OCI-LY7 (cell line): ENCODE measurements at regions not wholly inside any gene's neighbourhood (a gene's known extent, or its start where the extent isn't known, plus 50 kb on each side); places are given as distances from the start of the nearest gene placed in this dataset.

Experiments
- EZH2phosphoT487 ChIP-seq: fragments of 200-600 bp; sonication (generic); IDR thresholded peaks from 2 replicates; pipeline ENCODE4 v1.6.1; 2018; ENCODE audit warnings: low read depth, borderline replicate concordance, mild to moderate bottlenecking, mixed run types, antibody characterized with exemption, low read length, moderate library complexity, mixed read lengths
- TF ChIP-seq, protein P1 (sequence below): fragments of 200-600 bp; sonication (generic); conservative IDR thresholded peaks from 2 replicates; pipeline ENCODE4 v1.5.1; 2014; ENCODE audit warnings: mild to moderate bottlenecking, antibody characterized with exemption, low read length, moderate library complexity, mixed read lengths

DNA sequence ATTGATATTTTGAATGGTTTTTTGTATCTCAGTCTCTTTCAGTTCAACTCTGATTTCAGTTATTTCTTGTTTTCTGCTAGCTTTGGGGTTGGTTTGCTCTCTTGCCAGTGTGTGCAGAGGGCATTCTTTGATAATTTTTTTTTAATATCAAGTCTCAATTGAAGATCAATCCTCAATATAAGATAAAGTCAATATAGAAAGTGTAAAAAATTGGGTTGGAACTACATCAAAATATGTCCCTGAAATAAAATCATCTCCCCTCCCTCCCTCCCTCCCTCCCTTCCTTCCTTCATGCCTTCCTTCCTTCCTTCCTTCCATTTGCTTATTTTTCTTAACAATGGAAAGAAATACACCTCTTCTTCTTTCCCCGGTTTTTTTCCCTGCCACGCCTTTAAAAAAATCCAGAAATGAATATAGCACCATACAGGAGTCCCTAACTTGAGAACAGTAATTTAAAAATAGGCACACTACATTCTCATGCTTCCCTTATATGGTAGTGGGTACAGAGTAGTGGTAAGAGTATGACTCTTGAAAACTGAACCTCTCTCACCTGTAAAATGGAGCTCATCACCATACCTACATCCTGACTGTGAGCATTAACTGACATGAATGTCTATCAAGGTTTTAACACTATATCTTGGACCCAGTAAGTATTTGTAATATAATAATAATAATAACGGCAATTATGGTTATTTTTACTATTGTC lies 221.9 kb downstream of the GIPC2 start:
- TF ChIP-seq, protein P1, sequence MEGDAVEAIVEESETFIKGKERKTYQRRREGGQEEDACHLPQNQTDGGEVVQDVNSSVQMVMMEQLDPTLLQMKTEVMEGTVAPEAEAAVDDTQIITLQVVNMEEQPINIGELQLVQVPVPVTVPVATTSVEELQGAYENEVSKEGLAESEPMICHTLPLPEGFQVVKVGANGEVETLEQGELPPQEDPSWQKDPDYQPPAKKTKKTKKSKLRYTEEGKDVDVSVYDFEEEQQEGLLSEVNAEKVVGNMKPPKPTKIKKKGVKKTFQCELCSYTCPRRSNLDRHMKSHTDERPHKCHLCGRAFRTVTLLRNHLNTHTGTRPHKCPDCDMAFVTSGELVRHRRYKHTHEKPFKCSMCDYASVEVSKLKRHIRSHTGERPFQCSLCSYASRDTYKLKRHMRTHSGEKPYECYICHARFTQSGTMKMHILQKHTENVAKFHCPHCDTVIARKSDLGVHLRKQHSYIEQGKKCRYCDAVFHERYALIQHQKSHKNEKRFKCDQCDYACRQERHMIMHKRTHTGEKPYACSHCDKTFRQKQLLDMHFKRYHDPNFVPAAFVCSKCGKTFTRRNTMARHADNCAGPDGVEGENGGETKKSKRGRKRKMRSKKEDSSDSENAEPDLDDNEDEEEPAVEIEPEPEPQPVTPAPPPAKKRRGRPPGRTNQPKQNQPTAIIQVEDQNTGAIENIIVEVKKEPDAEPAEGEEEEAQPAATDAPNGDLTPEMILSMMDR: no peak
- no peak for TF ChIP-seq EZH2phosphoT487
